NCI-H526 (cell line): ENCODE measurements at regions not wholly inside any gene's neighbourhood (a gene's known extent, or its start where the extent isn't known, plus 50 kb on each side); places are given as distances from the start of the nearest gene placed in this dataset.

ENCODE experiments used
- DNase-seq, 2 experiments: peaks; one replicate each; lab custom pipeline; 2025; lab: John Stamatoyannopoulos, UW

DNA sequence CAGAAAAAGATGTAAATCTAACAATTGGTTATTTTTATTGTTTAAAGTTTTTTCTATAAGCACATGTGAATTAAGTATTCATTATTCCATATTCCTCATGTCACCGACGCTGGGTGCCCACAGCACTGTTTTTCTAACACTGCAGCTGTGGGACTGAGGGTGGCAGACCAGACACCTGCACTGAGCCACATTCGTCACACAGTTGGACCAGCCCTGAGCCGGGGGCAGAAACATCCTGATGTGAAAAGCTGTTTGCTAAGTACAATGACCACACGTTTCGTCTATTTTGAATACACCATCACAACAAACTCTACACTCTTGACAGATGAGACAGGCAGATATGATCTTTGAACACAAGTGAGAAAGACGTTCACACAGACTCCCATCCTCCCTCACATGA lies 749.5 kb downstream of the KCNJ18 start:
- DNase-seq, result no peak

DNA sequence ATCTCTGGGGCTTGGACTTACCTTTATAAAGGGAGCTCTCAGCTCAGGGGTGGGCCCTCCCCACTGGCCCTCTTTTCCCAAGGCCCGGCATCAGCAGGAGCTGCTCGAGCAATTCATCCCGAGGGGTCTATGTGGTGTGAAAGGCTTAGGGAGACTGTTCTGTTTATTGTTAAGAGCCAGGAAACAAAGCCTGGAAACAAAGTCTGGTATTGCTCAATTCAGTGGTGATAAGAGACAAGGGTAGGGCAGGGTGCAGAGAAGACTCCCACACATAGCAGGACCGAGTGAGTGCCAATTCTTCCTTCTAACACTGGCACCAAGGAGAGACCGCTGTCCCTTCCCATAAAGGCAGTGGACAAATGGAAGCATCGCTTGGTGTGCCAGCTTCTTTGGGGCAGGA lies 750.7 kb downstream of the KCNJ18 start:
- no peak for DNase-seq

DNA sequence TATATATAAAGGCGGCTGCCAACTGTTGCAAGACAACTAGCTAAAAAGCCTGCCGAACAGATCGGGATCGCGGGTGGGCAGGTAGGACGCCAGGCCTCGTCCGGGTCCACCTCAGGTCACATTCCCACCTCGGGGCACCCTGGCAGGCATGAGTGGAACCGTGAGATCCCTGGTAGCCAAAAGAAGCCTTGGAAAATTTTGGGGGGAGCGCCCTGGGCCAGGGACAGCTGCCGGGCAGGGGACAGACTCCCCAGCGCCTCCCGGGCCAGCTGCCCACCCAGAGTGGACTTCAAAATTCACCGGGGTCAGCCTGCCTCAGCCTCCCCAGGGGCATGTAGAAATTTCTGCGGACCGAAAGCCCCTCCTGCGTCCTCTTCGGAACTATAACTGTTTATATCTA lies 760.9 kb downstream of the KCNJ18 start:
- DNase-seq, result no peak

DNA sequence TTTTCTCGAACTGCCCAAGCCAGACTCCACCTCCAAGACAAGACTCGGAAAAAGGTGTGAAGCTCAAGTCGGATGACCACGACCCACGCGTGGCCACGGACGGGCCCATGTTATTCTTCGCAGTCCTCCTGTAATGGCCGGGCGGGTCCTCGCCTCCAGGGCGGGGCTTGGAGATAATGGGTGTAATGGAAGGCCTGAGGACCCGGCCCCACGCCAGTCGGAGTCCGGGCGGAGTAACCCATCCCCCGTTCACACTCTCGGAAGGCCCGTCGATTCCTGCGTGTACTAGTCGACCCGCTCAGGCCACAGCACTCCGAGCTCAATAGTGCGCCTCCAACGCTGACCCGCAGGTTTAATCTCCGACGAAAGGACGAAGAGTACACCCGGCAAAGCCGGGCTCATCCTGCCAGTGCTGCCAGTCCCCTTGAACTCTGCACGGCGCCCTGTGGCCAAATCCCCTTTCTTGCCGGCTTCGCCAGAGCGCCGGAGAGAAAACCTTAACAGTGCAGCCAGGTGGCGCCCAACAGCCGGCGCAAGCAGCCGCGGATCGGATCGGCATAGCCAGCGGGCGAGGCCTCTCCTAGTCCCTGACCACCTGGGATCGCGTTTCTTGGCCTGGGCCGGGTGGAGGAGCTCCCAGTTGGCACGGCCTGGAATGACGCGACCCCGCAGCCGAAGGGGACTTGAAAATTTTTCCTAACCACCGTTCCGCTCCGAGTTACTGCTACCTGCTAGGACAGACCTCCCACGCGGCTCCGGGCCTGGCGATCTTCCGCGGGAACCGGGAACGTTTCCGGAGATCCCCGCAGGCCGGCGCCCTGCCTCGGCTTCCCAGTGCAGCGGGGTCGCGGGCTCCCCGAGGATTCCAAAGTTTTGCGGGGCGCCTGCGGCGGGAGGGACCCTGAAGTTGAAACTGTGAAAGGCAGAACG lies 762.0 kb downstream of the KCNJ18 start:
- DNase-seq, result no peak

DNA sequence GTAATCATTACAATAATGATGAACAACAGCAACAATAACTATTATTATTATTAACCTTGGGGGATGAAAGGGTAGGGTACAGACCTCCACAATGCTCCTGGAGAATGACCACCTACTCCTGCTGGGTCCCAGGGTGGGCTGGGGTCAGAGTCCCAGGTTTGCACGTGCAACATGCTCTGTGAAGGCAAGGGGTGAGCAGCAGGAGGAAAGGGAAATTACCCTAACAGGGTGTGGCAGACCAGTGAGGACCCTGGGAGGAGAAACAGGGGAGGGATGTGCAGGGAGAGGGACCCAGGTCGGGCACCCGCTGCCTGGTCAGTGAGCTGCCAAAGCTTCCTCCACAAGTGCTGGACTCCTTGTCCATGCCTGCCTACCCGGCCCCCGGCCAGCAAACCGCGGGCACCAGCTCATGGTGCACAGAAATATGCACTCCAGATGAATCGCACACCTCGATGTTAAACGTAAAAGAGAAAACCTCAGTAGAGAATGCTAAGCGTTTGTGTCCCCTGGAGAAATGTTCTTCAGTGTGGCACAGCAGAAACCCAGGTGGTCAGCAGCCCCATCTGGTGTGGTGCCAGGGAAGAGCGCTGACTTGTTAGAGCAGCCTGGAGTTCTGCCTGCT lies 767.1 kb downstream of the KCNJ18 start:
- no peak for DNase-seq

DNA sequence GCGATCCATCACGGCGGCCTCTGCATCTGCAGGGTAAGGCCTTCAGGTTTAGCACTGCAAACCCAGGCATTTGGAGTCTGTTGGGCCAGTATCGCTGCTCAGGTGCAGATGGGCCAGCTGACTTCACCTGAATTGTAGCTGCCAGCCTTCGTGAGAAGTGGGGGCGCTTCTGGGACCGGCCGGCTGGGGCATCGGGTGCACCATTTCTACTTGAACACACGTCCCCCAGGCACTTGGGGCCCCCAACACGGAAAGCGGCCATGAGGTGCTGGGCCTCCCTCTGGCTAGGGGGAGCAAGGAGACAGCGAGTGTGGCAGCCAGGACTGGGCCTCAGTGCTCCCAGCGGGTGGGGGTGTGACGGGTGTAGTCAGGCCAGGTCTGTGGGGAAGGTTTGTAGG lies 767.6 kb downstream of the KCNJ18 start:
- DNase-seq, result no peak

DNA sequence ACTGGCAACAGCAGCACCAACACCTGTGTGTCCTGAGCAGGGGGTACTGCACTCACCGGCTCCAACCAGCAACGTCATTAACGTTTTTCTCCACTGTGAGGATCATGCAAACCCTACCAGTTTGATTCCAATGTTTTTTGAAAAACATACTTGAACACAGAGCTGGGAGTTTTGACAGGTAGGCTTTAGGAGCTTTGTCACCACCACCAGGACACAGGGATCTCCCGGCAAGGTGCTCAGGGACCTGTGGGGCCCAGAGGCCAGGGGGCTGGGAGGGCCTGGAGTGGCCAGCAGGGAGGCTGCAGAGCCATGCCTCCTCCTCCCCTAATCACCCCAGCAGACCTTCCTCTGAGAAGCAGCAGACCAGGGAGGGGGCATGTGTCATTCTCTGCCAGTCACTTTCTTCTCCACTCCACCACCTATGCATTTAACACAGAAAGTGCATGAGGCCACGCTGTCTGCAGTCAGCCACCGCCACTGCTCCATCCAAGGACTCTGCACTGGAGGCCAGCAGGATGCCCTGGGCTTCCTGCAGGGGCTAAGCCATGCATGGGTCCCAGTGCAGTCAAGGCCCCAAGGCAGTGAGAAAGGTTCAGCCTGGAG lies 768.2 kb downstream of the KCNJ18 start:
- no peak for DNase-seq

DNA sequence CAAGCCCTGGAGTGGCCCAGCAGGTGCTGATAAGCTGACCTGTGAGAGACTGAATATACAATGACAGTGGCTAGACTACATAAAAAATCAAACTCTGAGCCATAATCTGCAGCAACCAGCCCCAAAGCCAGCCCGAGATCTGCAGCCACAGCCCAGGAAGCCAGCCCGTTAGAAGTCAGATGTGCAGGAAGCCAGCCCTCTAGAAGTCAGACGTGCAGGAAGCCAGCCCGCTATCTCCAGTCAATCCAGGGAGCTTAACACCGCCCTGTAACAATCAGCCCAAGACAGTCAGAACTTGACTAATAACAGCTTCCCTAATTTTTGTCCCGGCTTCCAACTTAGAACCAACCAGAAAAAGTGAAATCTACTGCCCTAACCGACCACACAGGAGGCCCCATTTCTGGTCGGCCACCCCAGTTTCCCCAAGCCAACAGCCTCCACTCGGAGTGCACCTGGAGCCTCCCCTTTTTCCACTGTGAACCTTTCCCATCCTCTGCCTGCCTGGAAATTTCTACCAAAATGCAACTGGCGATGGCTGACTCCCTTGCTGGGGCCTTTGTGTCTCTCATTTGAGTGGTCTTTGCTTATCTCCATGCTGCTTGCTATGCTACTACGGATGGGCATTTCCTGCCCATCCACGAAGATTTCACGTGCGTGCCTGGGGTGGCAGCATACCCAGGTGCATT lies 769.3 kb downstream of the KCNJ18 start:
- no peak for DNase-seq

DNA sequence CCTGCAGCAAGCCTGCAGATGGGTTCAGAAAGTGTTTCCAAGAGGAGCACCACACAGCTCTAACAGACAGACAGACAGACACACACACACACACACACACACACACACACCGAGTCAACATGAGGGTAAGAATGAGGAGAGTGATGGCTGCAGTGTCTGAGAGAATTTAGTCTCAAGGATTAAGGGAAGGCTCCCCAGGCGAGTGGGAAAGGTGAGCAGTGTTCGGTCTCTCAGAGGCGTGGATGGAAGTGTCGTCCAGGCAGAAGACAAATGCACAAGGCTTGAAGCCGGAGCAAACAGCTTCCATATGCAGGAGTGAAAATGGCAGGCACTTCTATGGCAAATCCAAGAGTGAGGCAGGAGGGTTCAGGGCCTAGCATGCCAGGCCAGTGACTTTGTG lies 770.1 kb downstream of the KCNJ18 start:
- no peak for DNase-seq

DNA sequence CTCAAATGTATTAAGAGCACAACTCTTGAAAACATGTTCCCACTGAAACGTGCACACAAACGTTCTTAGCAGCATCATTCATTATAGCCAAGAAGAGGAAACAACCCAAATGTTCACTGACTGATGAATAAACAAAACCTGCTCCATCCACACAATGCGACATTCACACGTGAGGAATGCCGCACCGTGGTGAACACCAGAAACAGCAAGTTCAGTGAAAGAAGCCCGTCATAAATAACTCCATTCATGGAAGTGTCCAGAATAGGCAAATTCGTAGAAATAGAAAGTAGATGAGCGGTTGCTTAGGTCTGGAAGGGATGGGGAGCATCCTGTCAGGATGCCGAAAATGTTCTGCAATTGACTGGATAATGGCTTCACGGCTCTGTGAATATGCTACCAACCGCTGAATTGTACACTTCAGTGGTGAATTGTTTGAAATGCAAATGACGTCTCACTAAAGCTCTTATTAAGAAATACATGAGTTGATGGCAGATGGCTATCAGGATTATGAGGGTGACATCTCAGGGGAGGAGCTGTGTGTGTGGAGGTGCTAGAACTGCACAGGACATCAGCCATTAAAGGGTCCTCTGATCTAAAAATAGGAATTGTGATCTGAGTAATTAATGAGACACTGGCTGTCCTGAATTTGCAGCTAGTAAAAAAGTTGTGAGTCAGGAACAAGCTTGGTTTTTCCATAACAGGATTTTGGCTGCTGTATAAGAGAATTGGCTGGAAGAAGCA lies 771.0 kb downstream of the KCNJ18 start:
- peak; percentile 33 to 39 for DNase-seq

DNA sequence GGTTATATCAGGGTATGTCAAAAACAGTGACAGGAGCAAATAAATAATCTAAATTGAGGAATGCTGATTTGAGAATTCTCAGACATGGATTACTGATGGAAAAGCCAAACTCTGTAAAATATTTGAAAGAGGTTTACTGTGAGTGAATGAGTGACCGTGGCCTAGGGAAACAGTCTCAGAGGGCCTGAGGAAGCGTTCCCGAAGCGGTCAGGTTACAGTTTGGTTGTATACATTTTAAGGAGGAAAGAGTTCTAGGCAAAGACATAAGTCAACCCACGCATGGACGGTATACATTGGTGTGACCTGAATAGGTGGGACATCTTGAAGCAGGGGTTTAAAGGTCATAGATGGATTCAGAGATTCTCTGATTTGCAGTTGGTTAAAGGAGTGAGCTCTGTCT lies 771.7 kb downstream of the KCNJ18 start:
- DNase-seq, result no peak

DNA sequence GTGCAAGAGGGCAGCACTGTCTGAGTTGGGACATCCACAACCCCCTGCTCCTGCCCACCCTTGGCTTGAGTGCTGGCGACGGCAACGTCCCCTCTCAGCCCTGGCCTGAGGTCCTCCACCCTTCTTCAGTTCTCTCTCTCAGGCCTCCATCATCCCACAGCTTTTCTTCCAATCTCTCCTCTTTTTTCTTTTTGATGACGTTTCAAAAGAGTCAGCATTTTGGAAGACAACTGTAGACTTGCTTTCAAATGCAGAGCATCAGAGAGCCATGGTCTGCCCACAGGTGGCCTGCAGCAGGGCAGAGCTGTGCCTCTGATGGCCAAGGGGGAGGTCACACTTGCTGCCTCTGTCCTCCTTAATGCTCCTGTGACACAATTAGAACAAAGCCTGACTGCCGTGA lies 775.4 kb downstream of the KCNJ18 start:
- no peak for DNase-seq

DNA sequence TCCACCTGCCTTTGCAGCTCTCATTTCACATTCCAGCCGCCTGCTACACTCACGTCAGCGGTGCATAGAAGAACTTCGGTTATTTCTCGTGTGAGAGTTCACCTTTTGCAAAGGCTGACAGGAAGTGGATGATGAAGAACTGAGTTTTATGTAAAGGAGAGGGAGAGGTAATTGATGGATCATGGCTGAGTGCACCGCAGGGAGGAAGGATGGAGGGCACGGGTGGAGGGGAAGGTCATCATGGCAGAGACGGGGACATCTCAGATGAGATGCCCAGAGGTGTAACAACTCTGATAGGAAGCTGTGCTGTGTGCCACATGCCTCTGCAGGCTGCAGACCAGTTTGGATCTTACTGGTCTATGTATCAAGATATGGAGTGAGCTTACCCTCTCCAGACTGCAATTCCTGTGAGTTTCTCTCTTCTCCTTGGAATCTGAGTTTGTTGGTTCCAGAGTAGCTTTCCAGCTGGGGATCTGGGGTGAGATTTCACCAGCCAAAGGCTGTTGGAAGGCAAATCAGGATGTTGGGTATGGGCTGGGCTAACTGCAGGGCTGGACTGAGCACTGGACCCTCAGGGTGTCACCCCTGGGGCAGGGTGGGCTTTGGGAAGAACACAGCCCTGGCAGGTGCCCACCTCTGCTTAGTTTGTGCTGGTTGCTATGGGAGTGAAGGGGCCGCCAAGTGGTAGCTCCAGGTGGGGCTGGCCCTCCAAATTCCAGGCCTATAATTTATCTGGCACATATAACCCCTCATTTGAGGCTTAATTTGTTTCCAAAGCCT lies 777.0 kb downstream of the KCNJ18 start:
- DNase-seq, result no peak

DNA sequence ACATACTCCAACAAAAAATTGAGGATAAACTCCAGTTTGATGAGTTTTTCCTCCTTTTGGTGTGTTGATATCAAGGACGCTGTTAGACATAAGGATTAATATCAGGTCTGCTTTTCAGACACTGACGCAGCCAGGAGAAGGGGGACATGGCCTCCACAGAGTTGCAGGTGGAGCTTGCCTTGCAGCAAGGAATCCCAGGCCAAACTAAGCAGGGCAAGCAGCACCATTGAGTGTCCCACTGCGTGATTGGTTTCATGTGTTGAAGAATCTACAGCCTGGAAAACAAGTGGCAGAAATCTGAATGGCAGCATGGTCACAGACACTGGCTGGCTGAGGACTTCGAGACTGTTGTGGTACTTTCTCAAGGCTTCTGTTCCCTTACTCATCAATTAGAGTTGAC lies 777.6 kb downstream of the KCNJ18 start:
- DNase-seq, result no peak

DNA sequence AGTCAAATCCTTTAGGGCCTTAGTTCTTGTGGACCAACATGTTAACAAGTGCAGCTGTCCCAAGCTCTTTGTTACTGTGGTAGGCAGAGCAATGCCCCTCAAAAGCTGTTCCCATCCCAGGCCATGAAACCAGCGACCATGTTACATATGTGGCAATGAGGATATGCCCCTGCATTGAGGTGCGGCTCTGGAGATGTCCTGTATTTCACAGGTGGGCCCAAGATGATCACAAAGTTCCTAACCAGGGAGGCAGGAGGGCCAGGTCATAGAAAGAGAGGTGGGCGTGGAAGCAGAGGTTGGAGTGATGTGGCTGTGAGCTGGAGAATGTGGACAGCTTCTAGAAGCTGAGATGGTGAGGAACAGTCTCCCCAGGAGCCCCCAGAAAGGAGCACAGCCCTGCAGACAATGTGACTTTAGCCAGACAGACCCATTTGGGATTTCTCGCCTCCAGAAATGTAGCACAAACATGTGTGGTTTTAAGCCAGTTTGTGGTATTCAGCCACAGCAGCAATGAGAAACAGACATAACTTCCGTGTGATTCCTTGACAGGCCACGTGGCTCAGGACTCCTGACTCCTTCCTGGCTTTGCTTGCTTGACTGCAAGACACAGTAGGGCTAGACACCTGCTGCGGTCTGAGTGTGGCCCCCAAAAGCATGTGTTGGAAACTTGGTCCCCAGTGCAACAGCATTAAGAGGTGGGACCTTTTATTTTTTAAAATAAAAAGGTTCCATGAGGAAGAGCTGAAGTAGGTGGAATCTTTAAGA lies 778.3 kb downstream of the KCNJ18 start:
- no peak for DNase-seq

DNA sequence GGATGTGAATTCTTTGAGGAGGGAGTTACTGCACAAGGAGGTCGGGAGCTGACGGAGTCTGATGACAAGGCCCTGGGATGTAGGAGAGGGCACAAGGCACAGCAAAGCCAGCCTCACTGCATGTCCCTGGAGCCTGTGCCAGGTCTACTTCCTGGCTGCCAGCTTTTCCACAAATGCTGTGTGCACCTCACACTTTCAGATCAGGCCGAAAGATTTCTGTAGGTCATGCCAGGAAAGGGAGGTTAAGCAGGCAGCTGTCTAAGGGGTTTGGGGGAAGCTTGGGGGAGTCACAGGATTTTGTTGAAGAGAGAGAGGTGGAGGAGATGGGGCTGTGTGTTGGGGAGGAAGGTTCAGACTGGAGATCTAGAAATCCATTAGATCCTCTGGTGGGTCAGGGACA lies 792.5 kb downstream of the KCNJ18 start:
- DNase-seq, result no peak

DNA sequence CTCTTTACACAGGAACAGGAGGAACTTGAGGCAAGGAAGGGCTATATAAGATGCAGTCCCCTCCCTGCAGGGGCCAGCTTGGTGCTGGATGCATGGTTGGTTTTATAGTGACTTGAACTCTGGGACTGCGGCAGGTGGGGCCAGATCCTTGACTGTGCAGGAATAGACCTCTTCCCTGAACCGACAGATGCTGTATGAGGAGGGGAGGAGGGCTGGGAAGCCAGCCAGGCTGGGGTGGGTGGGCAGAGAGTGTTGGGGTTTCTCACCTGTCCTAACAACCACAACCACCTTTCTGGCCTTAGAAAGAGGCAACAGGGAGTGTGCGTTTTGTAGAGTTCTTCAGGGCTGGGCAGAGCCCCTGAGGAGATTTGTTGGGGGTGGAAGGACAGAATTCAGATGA lies 798.1 kb downstream of the KCNJ18 start:
- no peak for DNase-seq

DNA sequence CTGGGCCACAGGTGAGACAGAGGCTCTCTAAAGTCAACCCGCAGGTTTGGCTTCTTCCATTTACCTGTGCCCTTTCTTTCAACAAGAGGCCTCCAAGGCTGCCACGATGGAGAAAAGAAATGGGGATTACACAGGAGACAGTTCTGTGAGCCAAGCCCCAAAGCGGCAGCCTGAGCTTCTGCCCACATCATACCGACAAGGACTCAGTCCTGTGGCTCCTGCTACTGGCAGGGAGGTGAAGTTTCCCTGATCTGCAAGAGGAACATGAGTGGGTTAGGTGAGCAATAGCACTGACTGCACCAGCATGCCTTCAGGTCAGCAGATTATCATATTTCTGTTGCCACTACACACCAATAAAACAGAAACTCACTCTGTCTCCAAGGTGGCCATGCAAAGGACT lies 800.0 kb downstream of the KCNJ18 start:
- DNase-seq, result no peak

DNA sequence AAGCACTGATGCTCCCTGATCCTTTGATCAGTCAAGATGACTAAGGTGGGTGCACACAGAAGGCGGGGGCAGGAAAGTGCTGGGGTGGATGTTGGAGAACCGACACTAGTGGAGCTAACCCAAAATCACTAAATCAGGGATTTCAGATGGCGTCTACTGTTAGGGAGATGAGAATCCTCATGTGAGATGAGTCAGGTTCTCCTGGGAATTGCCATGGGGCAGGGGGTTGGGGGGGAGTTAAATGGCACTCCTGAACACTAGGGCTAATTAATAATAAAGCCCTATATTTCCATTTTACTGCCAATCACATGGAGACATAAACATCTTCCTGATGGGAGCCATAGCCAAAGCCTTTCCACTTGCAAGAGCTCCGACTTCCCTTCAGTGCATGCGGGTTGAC lies 804.1 kb downstream of the KCNJ18 start:
- no peak for DNase-seq

DNA sequence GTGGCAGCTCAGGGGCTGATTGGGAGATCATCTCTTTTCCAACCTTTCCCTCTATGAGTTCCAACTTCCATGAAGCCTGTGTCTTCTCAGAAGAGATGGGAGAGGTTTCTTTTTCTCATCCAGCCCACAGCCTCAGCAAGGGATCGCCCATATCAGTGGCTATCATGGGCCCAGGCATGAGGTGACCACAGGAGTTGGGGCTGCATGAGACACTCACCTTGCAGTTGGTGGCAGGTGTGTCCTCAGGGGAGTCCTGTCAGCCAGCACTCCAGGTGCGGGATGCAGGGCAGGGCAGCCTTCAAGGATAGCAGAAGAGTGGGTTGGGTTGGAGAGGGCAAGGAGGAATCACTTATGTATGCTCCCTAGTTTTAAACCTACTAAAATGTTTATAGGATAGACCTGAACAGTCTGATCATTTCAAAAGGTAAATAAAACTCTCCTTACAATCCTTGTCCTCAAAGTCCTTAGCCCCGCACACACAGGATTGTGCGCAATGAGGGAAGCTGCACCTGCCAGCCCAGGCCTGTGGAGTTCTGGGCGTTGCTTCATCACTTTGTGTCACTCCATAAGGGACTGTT lies 811.1 kb downstream of the KCNJ18 start:
- DNase-seq, result no peak
